Hypothalamus (tissue), 51 donors: ENCODE measurements at regions not wholly inside any gene's neighbourhood (a gene's known extent, or its start where the extent isn't known, plus 50 kb on each side); places are given as distances from the start of the nearest gene placed in this dataset.
A peak's percentile ranks its signal among the peaks of the same experiment; 100 is the strongest.
"Not testable (repeated sequence)": the region's sequence is repeated elsewhere in the genome, so short reads cannot be mapped to it uniquely, and the experiment has no call there.

ENCODE experiments used
- DNase-seq, 51 donors: peaks; one replicate each; lab custom pipeline; 2025; lab: John Stamatoyannopoulos, UW

DNA sequence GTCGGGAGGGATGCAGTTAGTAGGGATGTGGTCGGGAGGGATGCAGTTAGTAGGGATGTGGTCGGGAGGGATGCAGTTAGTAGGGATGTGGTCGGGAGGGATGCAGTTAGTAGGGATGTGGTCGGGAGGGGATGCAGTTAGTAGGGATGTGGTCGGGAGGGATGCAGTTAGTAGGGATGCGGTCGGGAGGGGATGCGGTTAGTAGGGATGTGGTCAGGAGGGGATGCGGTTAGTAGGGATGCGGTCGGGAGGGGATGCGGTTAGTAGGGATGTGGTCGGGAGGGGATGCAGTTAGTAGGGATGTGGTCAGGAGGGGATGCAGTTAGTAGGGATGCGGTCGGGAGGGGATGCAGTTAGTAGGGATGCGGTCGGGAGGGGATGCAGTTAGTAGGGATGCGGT lies 96.2 kb downstream of the BDH1 start:
- DNase-seq: not testable (repeated sequence)

DNA sequence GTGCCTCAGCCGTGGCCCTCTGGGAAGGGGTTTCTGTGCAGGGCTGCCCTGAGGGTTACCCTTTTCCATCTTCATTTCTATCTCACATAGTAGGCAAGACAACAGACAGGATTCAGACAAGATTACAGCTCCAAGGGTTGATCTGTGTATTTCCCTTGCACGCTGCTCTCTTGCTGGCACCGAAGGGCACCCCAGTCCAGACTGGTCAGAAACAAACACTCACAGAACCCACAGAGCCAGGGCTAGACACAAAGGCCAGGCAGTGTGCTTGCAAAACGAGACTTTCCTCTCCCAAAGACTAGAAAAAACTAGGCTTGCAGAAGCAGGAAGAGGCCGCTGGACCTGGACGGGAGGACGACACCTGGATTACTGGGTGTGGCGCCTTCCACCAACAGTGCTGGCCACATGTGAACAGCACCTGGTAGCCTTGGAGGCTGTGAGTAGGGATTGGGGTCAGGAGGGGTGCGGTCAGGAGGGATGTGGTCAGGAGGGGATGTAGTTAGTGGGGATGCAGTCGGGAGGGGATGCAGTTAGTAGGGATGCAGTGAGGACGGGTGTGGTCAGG lies 96.8 kb downstream of the BDH1 start:
- no peak for DNase-seq

DNA sequence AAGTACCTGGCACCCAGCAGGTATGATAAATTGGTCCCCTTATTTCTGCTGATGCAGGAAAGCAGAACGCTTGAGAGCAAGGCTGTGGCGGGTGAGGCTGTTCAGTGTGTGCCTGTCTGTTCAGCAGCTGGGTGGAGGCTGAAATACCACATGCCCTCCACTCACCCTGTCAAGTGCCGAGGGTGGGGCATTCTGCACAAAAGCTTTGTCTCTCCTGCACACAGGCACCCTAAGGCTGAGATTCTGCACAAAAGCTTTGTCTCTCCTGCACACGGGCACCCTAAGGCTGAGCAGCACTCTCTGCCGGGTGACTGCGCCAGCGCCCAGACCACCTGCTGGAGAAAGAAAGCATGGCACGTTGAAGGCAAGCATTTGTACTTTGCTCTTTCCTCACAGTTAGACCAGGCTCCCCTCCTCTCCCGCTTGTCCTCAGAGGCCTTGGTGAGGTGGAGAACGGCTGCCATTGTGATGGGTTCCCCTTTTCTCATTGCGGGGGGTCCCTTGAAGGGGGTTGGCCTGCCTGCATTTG lies 97.5 kb downstream of the BDH1 start:
- DNase-seq: no peak

DNA sequence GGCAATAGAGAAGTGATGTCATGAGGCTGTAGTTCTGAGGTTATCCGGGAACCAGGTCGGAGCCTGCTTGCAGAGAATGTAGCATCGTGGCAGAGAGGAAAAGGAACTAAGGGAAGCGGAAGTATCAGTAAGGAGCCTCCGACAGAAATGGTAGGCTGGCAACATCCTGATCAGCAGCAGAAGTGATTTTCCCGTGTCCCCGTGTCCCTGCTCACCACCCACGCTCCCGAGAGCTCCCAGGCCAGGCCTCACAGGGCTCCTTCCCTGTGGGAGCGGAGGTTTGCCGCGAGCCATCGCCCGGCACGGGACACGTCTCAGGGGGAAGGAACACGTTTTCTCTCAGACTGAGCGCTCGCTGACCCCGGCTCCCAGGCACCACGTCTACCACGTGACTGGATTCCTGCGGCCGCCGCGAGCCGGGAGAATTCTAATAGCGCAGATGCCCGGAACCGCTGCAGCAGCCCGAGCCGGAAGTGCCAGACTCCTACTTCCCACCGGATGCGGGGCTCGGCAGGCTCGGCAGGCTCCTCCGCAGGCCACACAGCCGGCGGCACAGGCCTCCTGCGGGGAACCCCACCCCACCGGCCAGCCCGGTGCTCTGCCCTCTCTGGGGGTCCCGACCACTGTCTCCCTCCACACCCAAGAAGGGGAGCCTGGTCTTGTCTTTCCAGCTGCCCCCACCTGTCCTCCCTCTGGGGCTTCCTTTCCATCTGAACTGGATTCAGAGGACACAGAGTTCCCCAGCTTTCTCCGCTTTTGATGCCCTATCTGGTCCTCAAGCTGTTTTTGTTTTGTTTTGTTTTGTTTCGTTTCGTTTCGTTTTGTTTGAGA lies 99.3 kb downstream of the BDH1 start:
- DNase-seq: no peak

DNA sequence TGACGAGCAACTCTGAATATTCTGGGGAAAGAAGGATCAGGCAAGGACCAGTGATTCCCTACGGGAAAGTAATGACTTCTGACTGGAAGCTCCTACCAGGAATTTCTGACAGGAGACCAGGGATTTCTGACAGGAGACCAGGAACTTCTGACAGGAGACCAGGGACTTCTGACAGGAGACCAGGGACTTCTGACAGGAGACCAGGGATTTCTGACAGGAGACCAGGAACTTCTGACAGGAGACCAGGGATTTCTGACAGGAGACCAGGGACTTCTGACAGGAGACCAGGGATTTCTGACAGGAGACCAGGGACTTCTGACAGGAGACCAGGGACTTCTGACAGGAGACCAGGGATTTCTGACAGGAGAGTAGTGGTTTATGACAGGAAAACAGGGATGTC lies 100.9 kb downstream of the BDH1 start:
- DNase-seq: not testable (repeated sequence)

DNA sequence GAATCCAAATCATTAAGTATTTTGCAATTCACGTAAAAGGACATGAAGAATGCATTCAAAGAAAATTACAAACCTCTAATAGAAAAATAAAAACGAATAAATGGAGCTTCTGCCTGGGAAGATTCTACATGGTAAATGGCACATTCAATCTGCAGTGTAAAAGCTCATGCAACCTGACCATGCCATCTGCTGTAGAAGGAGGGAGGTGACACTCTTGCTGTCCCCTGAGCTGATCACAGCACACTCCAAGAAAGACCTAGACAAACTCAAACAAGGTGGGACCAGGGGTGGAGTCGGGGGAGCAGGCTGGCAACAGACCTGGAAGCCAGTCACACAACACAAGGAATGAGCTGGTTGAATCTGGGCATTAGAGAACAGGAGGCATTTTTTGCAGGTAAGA lies 101.8 kb downstream of the BDH1 start:
- DNase-seq: peak in 9 of 51 donors; percentile 5 to 22 (median 11)

DNA sequence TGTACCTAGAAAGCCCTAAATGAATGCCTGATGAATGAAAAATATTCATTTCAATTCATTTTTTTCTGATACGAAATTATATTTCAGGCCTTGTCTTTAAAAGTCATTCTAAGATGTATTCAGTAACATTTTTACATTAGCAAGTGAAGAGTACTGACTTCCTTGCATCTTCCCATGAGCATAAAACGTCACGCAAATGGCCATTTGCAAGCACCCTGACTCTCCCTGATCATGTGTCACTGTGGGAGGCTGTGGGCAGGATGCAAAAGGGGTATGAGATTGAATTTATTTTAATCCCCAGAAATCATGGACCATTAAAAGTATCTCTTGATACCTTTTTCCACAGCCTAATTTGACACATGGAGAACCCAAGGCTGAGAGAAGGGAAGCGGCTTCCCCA lies 105.0 kb downstream of the BDH1 start:
- DNase-seq: no peak

DNA sequence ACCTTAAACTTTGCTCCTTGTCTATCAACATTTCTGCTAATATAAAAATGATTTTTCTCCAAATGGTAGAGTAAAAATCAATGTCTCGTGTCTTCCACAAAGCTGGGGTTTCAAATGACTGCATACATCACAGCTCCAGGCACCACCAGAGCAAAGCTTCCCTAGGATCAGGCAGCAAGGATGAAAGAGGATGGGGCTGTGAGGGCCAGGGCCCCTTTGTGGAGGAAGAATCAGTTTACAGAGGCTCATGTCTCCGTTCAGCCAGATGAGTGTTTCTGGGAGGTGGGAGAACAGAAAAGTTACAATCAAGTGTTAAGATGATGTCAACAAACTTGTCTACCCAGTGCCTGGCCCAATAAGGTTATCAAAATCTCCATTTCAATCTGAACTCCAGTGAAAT lies 105.5 kb downstream of the BDH1 start:
- DNase-seq: no peak

DNA sequence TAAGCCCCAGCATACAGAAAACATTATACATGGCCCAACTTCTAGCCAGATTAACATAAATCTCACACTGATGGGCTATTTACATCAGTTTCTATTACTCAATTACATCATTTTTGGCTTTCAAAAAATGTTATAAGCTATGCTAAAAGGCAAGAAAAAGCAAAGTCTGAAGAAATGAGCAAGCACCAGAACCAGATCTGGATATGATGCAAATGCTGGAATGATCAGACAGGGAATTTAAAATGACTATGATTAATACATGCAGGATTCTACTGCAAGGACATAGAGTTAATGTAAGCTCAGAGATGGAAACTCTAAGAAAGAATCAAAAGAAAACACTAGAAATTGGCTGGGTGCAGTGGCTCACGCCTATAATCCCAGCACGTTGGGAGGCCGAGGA lies 106.6 kb downstream of the BDH1 start:
- not testable (repeated sequence) for DNase-seq

DNA sequence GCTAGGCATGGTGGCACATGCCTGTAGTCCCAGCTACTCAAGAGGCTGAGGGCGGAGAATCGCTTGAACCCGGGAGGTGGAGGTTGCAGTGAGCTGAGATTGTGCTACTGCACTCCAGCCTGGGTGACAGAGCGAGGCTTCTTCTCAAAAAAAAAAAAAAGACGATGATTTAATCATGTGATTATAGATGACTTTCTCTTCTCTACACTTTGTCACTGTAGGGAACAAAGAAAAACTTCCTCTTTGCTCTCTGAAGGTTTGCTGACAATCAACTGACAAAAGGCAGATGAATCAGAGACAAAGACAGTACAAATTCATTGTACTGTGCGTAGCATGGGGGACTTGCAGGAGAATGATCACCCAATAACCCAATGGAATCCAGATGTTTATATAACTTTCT lies 108.0 kb downstream of the BDH1 start:
- not testable (repeated sequence) for DNase-seq

DNA sequence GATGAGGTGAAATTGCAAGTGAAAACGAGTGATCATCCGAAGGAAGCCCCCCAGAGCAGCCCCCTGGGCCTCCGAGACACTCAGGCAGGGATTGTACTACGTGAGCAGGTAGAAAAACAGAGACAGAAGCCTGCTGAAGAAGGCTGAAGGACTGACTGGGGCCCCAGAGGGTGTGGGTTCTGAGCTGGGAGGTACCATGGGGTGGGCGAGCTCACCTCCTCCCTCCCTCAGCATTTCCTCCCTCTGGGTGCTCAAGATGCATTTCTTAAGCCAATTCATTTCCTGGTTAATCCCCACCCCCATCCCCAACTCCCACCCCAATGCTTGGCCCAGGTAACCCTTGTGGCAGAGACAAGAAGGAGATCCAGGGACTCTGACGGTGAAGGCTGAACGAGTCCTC lies 108.7 kb downstream of the BDH1 start:
- no peak for DNase-seq

DNA sequence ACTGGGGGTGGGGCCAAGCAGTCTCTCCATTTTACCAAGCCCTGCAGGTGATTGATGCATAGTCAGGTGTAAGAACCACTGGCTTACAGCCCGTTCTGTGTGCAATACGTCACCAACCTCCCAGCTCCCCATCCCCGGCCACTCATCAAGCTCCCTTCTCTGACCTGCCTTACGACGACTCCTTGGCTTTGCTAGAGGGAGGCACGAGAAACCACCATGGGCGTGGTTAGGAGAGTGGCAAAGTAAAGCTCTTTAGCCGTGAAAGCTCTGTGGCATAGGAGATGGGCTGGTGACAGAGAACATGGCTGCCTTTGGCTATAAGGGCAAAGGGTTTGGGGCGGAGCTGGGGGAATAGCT lies 109.1 kb downstream of the BDH1 start:
- DNase-seq: no peak

DNA sequence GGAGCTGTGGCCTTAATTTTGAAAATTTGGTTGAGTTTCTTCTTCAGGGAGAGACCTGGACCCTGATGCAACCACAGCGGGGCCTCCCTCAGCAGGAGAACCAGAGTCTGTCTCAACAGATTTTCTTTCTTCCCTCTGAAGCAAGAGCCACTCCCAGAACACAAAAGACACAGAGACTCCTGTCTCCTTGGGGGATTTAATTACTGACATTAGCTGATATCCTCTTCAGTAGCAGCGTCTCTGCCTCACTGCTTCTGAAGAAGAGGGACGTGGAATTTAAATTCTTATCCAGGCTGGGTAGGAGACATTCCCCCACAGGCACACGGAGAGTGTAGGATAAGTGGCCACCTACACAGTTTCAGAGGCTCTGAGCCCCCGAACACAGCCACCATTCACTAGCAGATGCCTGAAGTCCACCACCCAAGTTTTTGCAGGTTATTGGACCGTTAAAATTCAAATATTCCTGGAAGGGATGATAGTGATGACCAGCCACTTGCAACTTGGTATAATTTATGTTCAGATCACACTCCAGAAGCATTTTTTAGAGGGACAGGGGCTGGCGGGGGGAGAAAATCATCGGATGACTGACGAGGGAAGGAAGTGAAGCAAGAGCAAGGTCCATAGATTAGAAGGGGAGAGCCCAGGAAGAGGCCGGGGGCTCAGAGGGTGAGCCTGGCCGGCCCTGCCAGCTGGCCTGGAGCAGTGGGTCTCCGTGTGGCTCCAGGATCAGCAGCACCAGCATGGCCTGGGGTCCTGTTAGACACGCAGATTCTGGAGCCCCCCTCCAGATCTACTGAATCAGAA lies 109.7 kb downstream of the BDH1 start:
- DNase-seq: no peak

DNA sequence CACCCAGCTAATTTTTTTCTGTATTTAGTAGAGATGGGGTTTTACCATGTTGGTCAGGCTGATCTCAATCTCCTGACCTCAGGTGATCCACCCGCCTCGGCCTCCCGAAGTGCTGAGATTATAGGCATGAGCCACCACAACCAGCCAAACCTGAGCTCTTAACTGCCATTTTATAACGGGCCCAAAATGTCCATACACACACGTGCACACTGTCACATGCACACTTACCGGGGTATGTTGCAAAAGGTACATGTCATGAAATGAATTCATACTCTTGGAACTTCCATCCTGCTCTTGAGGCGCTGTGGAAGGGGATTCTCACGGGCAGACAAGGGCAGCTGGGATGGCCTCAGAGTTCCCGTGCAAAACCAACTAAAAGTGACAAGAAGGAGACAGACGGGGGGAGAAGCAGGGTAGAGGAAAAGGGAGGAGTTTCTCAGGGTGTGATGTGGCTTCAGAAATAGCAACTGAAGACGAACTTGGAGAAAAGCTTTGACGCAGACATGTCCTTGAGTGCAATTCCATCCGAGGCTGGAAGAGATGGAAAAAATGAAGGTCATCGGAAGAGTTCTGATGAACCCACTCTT lies 110.9 kb downstream of the BDH1 start:
- no peak for DNase-seq

DNA sequence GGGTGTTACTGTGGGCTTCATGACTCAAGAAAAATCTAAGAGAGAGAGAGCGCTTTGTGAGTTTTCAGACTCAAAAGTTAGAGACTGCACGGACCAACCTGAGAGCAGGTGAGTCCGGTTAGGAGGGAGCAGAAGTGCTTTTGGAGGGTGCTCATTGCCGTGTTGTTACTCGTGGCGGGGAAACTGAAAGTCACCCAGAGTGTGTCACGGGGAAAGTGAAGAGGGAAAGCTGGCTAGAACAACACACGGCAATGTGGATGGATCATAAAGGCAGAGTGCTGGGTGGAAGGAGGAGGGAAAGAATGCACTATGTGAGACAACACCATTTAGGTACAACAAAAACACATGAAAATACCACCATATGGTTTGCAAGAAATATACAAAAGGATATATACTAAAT lies 112.3 kb downstream of the BDH1 start:
- no peak for DNase-seq

DNA sequence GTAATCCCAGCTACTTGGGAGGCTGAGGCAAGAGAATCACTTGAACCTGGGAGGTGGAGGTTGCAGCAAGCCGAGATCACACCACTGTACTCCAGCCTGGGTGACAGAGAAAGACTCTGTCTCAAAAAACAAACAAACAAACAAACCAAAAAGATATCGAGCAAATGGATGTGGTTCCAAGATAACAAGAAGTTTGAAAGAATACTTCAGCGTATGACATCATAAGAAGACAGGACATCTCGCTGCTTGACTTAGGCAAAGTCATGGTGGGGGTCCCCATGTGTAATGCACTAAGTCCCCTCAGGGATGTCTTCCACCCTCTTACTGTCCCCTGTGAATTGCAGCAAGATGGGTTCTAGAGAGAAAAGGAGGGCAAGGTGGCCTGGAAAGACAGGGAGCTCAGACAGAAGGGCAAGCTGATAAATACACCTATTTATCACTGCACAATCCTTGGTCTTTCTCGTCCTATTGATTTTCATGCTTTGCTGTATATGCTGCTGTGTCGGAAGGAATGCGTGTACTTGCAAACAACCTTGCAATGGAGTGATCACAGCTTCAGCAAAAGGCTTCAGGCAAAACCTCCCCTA lies 115.0 kb downstream of the BDH1 start:
- no peak for DNase-seq

DNA sequence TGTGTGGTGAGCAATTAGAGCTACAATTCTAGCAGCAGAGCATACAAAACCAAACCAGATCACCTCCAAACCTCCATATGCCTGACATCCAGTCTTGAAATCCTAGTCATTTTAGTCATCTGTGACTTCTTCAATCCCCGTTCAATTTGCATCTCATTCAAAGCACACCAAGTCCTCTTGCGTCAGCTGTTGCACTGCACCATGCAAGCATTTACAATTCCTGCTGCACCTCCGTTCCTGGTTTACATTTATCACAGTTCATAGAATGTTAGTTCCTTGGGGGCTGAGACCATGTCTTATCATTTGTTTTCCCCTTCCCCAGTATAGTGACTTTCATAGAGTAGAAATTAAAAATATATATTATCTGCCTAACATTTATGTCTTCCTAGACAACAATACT lies 116.9 kb downstream of the BDH1 start:
- DNase-seq: no peak

DNA sequence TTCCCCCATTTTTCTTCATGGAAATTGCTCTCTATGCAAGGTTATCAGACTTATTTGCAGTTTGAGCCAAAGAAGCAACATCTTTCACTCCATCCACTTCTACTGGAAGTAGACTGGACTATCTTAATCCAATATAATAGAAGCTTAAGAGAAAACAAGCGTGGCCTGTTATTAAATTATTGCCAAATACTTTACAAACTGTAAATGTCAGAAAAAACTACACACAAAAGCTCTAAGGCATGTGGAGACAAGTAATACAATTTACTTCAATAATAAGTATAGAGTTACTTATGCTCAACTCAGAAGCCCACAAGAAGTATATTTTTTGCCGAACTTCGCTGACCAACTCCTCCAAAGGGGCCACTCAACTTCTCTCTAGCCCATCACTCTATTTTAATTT lies 120.3 kb downstream of the BDH1 start:
- DNase-seq: no peak

DNA sequence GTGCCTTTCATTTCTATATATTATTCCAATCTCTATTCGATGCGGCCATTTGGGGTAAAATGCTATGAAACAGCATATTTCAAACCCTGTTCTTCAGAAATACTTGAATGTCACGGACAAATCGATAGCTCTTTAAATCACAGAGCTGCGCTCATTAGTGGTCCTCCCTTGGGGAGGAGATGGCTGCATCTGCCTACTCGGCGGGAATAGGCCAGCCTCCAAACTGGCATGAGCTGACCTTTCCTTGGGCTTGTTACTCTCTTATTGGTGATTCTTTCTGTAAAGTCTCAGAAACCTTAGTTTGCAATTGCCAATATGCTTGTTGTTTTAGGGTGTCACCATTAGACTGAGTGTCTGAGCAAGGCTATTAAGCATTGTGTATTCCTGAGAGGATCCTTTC lies 120.9 kb downstream of the BDH1 start:
- DNase-seq: no peak

DNA sequence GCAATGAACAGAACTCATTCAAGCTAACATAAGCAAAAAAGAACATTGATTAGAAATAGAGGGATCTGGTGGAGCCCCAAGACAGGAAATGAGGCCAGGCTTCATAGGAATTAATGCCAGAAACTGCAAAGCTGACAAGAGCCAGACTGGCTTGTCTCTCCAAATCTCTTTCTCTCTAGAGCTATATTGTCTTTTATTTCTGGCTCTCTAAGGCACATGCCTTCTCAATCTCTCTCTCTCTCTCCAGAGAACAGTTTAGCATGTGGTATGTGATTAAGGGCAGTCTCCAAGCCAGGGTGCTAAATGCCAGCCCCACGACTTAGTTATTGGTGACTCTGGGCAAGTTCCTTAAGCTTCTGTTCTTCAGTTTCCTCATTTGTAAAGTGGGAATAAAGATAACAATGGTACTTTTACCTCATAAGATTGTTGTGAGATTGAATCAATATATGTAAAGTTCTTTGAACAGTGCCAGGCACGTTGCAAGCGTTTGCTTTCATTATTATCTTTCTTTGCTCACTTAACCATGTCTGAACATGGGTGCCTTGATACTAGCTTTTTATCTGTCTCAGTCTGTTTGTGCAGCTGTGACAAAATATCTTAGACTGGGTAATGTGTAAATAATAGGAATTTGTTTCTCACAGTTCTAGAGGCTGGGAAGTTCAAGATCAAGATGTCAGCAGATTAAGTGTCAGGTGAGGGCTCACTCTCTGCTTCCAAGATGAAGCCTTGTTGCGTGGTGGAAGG lies 123.2 kb downstream of the BDH1 start:
- no peak for DNase-seq
